Rectal smooth muscle tissue (tissue), 1 donor: ENCODE measurements at regions not wholly inside any gene's neighbourhood (a gene's known extent, or its start where the extent isn't known, plus 50 kb on each side); places are given as distances from the start of the nearest gene placed in this dataset.
A peak's percentile ranks its signal among the peaks of the same experiment; 100 is the strongest.

Experiments
- H3K27ac ChIP-seq: one replicate; pipeline ENCODE4 v1.7.0; 2013; ENCODE audit warnings: low read depth, low read length, inconsistent platforms
- H3K27me3 ChIP-seq: one replicate; pipeline ENCODE4 v1.7.0; 2013; ENCODE audit warnings: low read length; ENCODE audit not compliant: control insufficient read depth, insufficient read depth
- H3K36me3 ChIP-seq: one replicate; pipeline ENCODE4 v1.7.0; 2013; ENCODE audit warnings: low read length; ENCODE audit not compliant: control insufficient read depth, insufficient read depth
- H3K4me1 ChIP-seq: one replicate; pipeline ENCODE4 v1.7.0; 2013; ENCODE audit warnings: low read length; ENCODE audit not compliant: control insufficient read depth, insufficient read depth
- H3K4me3 ChIP-seq: one replicate; pipeline ENCODE4 v1.7.0; 2013; ENCODE audit warnings: low read length
- H3K9ac ChIP-seq: one replicate; pipeline ENCODE4 v1.7.0; 2013; ENCODE audit warnings: low read length

DNA sequence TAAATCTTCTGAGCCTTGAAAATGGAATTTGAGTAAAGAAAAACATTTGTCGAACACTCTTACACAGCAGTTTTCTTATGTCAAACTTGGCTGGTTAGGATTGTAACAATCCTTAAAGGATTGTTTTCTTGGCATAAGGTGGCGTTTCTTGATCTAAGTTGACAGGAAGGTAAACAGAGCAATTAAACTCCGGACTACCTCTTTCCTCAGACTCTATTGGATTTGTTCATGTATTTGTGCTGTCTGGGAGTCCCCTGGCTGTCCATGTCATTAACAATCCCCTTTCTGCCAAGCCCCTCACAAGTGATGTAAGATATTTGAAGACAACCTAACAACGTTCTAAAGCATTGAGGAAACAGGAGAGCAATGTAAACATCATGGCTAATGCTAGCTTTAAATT lies 222.5 kb upstream of the SNX19 start:
- H3K9ac ChIP-seq: no peak overlapping the region
- no peak overlapping the region for H3K4me3 ChIP-seq
- no peaks in the 10 kb centered on the region for H3K4me1 ChIP-seq
- no peaks in the 10 kb centered on the region for H3K27me3 ChIP-seq
- no peaks in the 10 kb centered on the region for H3K36me3 ChIP-seq
- no peak overlapping the region for H3K27ac ChIP-seq

DNA sequence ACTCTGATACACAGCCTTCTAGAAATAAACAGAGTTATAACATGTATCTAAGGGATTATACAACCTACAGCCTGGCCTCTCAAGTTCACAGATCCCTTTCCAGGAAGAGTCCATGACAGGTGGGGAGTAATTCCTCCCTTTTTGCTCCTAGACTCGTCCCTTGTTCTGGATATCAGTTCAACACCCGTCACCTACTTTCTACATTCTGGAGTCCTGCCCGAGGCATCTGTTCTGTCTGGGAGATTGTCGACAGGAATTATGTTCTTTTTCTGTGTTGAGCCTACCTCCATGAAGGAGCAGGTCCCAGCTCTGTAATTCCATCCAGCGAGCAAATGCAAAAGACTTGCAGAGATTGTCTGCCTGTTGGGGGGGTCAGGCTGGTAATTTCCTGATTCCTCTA lies 224.6 kb upstream of the NTM start:
- H3K4me3 ChIP-seq: no peak overlapping the region
- H3K9ac ChIP-seq: no peak overlapping the region
- no peaks in the 10 kb centered on the region for H3K27me3 ChIP-seq
- no peaks in the 10 kb centered on the region for H3K36me3 ChIP-seq
- no peak overlapping the region for H3K27ac ChIP-seq
- no peaks in the 10 kb centered on the region for H3K4me1 ChIP-seq

DNA sequence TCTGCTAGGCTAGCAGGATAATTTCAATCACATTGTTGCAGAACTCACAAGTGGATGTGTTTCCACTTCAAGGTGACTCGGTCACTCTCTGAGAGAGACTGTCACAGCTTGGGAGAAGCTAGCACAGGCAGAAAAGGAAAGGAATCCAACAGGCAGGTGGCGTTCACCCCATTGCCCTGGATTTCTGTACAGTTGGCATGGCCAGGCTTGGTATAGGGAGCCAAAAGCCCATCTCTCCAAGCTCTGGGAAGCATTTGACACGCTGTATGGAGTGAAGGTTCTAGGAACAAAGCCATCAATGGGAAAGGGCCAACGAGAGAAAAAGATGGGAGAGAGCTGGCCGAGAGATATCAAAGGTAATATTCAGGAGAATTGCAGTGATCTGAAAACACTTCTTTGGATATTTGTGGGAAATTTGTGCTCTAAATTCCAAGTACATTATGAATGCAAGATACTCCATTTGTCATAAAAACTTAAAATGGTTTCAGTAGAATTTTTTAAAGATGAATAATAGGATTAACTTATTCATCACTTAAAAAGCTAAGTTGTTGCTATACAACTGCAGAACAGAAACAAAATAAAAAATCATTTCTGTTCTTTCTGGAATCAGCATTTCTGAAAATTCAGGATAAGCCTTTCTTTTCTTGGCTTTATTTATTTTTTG lies 223.5 kb upstream of the NTM start:
- no peaks in the 10 kb centered on the region for H3K4me1 ChIP-seq
- H3K27me3 ChIP-seq: no peaks in the 10 kb centered on the region
- no peaks in the 10 kb centered on the region for H3K36me3 ChIP-seq
- no peak overlapping the region for H3K9ac ChIP-seq
- H3K4me3 ChIP-seq: no peak overlapping the region
- H3K27ac ChIP-seq: no peak overlapping the region

DNA sequence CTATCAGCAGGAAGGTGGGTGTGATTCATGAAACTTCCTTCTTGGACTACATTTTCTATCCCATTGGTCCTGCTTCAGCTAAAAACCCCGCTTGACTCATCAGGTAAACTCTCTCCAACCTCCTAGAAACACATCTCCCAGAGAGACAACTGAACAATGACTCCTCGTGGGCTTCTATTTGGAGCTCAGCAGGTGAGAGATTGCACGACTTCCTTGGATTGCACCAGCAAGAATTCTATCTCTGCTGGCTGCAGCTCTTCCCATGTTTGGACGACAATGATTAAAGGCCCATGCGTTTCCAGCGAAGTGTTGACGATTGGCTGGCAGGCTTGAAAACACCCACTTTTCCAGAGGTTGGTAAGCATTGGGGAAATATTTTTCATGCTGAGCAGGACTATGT lies 216.1 kb upstream of the NTM start:
- Histone ChIP-seq H3K36me3 (no peaks in the 10 kb centered on the region), H3K27ac (no peak overlapping the region), H3K27me3 (no peaks in the 10 kb centered on the region), H3K4me1 (no peaks in the 10 kb centered on the region), H3K9ac (no peak overlapping the region), H3K4me3 (no peak overlapping the region)

DNA sequence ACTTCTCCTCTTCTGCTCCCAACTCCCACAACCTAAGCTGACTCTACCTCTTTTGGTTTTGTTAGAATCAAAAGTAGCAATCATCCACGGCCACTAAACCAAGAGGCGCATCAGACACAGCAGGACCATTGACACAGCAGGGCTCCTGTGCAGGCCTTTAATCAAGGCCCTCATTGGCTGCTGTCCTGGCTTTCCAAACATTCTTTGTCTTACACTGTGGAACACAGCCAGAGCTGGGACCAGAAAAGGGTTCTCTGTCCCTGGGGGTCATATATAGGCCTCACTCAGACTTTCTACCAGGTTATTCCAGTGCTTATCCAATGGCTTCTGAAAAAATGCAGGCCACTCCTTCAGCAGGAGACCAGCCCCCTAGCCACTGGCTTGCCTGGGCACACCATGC lies 212.7 kb upstream of the NTM start:
- Histone ChIP-seq H3K4me1 (no peaks in the 10 kb centered on the region), H3K27ac (no peak overlapping the region), H3K27me3 (no peaks in the 10 kb centered on the region), H3K36me3 (no peaks in the 10 kb centered on the region), H3K9ac (no peak overlapping the region), H3K4me3 (no peak overlapping the region)

DNA sequence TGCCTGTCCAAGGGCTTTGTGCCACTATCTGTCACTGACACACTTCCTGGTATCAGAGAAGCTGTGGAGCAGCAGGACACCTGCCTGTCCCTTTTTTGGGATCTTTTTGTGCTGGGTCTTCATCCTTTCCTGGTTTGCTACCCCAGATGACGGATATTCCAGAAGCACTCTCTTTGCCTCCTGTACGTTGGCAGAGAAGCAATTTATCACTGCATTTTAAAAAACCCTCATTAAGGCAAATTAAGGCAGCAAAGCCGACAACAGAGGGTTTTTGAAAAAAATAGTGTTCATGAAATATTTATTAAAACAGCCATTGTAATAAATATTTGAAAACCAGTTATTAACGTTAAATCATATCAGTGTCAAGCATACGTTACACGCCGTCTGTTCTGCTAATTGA lies 209.6 kb upstream of the NTM start:
- H3K36me3 ChIP-seq: no peaks in the 10 kb centered on the region
- H3K4me1 ChIP-seq: peaks cover 3% of the 10 kb centered on the region
- H3K27ac ChIP-seq: no peak overlapping the region
- no peak overlapping the region for H3K9ac ChIP-seq
- H3K27me3 ChIP-seq: no peaks in the 10 kb centered on the region
- no peak overlapping the region for H3K4me3 ChIP-seq

DNA sequence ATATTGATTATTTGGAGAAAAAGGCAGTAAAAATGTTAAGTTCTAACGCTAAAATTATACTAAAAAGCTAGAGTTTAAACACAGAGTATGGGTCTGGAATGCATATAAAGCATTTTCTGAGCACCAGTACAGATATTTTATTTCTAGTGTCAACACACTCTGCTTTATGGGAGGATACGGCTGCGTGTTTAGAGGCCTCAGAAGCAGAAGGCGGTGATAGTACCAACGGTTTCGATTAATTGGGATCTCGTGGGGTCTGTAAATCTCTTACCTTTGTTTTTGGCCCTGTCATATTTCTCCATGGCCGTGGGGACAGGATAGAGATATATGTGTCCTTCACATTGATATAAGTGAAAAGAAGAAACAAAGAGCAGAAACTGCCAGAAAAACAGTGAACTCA lies 206.8 kb upstream of the NTM start:
- Histone ChIP-seq H3K9ac (no peak overlapping the region), H3K27ac (no peak overlapping the region), H3K4me1 (peaks cover 9% of the 10 kb centered on the region), H3K36me3 (no peaks in the 10 kb centered on the region), H3K4me3 (no peak overlapping the region), H3K27me3 (no peaks in the 10 kb centered on the region)

DNA sequence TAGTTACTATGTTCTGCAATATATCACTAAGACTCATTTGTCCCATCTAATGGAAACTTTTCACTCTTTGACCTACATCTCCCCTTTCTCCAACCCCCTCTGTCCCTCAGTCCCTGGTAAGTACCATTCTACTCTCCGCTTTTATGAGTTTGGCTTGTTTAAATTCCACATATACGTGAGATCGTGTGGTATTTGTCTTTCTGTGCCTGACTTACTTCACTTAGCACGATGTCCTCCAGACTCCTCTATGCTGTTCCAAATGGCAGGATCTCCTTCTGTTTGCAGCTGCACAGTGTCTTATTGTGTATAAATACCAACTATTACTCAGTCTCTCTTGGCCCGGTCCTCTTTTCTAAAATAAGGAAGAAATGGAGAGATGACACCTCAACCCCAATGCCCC lies 205.4 kb upstream of the NTM start:
- H3K27ac ChIP-seq: peak overlapping the region; percentile 57
- H3K4me1 ChIP-seq: peaks cover 15% of the 10 kb centered on the region
- H3K9ac ChIP-seq: no peak overlapping the region
- H3K36me3 ChIP-seq: no peaks in the 10 kb centered on the region
- no peak overlapping the region for H3K4me3 ChIP-seq
- no peaks in the 10 kb centered on the region for H3K27me3 ChIP-seq

DNA sequence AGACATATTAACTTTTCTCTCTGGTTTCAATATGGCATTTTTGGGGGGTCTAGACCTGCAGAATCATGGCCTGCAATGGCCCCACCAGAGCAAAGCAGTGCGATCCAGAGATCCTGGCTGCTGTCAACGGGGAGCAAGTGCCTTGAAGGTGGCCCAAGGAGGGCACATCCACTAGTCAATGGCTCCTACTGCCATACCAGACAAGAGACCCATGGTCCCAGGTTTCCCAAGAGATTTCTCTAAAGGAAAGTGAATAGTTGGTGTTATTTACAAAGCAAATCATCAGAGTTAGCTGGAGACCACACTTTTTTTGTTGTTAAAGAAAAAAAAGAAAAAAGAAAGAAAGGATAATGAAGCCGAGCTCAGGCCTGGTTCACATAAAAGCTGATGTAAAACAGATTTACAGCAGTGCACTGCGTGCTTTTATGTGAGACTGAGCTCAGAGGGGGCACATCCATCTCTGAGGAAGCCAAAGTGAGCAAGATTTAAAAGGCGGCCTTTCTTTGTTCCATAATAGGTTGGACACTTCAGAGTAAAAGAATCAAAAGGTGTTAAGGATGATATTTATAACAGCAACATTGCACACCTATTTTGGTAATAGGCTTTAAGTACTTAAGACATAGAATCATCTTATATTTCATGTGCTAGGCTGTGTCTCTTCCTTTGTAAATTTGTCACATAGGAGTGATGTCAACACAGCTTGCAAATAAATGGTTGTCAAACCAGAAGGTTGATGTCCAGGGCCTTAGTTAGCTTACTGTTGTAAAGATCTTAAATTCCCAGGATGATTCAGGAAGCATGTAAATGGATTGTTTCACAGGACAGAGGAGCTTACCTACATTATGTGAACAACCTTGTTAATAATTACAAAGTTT lies 201.3 kb upstream of the NTM start:
- Histone ChIP-seq H3K4me3 (no peak overlapping the region), H3K4me1 (peaks cover 15% of the 10 kb centered on the region), H3K9ac (no peak overlapping the region), H3K36me3 (no peaks in the 10 kb centered on the region), H3K27ac (peak overlapping the region; percentile 21), H3K27me3 (no peaks in the 10 kb centered on the region)

DNA sequence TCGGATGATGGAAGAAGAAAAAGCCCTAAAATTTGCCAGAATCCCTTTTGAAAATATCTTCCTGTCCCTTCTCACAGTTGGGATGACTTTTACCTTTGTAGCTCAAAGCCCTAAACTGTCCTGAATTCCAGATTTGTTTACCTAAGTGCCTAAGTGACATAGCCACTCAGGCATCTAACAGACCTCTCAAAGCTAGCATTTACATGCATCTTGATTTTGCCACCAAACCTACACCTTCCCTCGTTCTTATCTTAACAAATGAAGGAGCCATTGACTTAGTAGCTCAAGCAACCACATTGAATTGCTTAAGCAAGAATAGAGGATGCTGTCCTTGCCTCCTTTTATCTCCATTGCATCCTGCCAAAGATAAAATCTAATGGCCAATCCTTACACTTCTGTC lies 198.4 kb upstream of the NTM start:
- Histone ChIP-seq H3K4me3 (no peak overlapping the region), H3K4me1 (peaks cover 15% of the 10 kb centered on the region), H3K27ac (no peak overlapping the region), H3K36me3 (no peaks in the 10 kb centered on the region), H3K9ac (no peak overlapping the region), H3K27me3 (no peaks in the 10 kb centered on the region)

DNA sequence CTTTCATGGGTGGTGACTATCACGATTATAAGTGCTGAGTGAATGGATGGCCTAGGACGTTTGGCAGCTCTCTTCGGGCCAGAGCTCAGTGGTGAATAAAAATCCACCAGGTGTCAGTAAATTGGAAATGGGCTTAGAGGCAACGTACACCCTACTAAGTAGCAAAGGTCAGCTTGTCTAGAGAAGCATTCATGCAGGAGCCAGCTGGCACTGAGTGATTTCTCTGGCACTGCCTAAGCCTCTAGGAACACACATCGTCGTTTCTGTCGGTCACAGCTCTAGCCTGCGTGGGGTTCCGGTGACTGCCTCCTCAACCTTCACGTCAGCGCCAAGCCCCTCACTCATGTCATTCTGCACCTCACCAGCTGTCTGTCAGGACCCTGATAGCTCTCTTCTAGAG lies 192.4 kb upstream of the NTM start:
- H3K36me3 ChIP-seq: no peaks in the 10 kb centered on the region
- H3K9ac ChIP-seq: no peak overlapping the region
- no peak overlapping the region for H3K4me3 ChIP-seq
- no peak overlapping the region for H3K27ac ChIP-seq
- peaks cover 3% of the 10 kb centered on the region for H3K4me1 ChIP-seq
- no peaks in the 10 kb centered on the region for H3K27me3 ChIP-seq

DNA sequence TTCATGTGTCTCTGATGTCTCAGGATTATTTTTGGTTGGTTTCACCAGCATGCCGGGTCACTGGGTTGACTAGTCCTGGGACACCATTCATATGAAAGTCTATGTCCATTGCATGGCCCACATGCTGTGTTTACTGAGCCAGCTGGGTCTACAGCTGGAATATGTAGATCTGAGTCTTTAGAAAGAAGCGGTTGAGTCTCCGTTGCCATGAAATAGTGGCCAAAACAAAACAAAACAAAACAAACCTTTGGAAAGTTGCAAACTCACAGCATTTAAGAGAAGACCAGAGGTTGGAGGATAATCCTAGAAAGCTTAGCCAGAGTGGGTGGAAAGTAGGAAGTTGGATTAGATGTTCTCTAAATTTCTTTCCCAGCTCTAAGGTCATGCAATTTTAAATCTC lies 191.8 kb upstream of the NTM start:
- no peak overlapping the region for H3K27ac ChIP-seq
- no peaks in the 10 kb centered on the region for H3K36me3 ChIP-seq
- peaks cover 3% of the 10 kb centered on the region for H3K4me1 ChIP-seq
- no peak overlapping the region for H3K9ac ChIP-seq
- no peak overlapping the region for H3K4me3 ChIP-seq
- no peaks in the 10 kb centered on the region for H3K27me3 ChIP-seq

DNA sequence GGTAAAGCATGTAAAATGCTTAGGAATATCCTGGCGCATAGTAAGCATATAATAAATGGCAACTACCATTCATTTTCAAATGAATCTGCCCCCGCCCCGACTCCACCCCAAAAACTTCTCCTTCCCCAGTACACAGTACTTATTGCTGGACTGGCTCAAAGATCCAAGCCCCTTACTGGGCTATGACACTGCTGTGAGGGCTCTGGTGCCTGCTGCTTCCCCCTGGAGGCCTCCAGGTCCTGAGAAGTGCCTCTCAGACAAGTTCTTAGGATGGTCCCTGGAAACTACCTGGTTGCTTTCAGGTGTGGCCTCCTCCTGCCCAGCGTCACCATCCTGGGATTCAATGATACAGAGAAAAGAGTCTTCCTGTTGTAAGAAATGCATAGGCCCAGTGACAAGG lies 190.6 kb upstream of the NTM start:
- Histone ChIP-seq H3K27me3 (no peaks in the 10 kb centered on the region), H3K4me3 (no peak overlapping the region), H3K4me1 (peaks cover 3% of the 10 kb centered on the region), H3K27ac (no peak overlapping the region), H3K9ac (no peak overlapping the region), H3K36me3 (no peaks in the 10 kb centered on the region)
